ENCODE measurements at regions not wholly inside any gene's neighbourhood (a gene's known extent, or its start where the extent isn't known, plus 50 kb on each side); places are given as distances from the start of the nearest gene placed in this dataset.

GRCh38 chr5:62144401-62145022 lies 161.5 kb upstream of the KIF2A start:
- Mint-ChIP-seq H3K27ac (peak overlapping the region; percentile 41), H3K36me3 (ENCODE audit: low read depth) (no peaks in the 10 kb centered on the region), H3K4me3 (no peak overlapping the region), H3K9me3 (peaks cover 12% of the 10 kb centered on the region), H3K4me1 (peaks cover 36% of the 10 kb centered on the region), H3K27me3 (ENCODE audit: insufficient read depth) (peaks cover 1% of the 10 kb centered on the region)
- DNase-seq: no peak
- Histone ChIP-seq H3K4me1 (ENCODE audit: control insufficient read depth, insufficient read depth, low read length) (peaks cover 12% of the 10 kb centered on the region), H3K27me3 (ENCODE audit: control insufficient read depth, insufficient read depth, low read length, poor library complexity, severe bottlenecking) (no peaks in the 10 kb centered on the region), H3K36me3 (ENCODE audit: control insufficient read depth, insufficient read depth, low read length) (no peaks in the 10 kb centered on the region), H3K27ac (ENCODE audit: low read depth, low read length) (no peak overlapping the region), H3K9me3 (ENCODE audit: control insufficient read depth, low read length) (peaks cover 18% of the 10 kb centered on the region), H3K9ac (ENCODE audit: extremely low read depth, low read length, poor library complexity, severe bottlenecking) (no peak overlapping the region), H3K4me3 (ENCODE audit: low read length) (no peak overlapping the region)
- no peak for TF ChIP-seq CTCF (conservative IDR thresholded peaks at IDR 0.05)
- 57 to 84% methylated on average over 1 to 5 of the region's 5 CpGs for WGBS, 2 experiments (ENCODE audit: insufficient coverage in 1 of 2, insufficient read length in 1 of 2)

- Mint-ChIP-seq H3K9me3 (peaks cover 24% of the 10 kb centered on the region), H3K4me1 (peaks cover 2% of the 10 kb centered on the region), H3K27ac (no peak overlapping the region), H3K36me3 (ENCODE audit: low read depth) (peaks cover 5% of the 10 kb centered on the region), H3K4me3 (no peak overlapping the region), H3K27me3 (ENCODE audit: insufficient read depth) (peaks cover 1% of the 10 kb centered on the region)
- H3K4me3 ChIP-seq (ENCODE audit: low read length): no peak overlapping the region
- H3K27ac ChIP-seq (ENCODE audit: low read depth, low read length): no peak overlapping the region
- 98% methylated on average over 3 of the region's 4 CpGs; no CpG with 5 or more reads in 1 of the 2 experiments for WGBS, 2 experiments (ENCODE audit: insufficient coverage in 1 of 2, insufficient read length in 1 of 2)
- no peaks in the 10 kb centered on the region for H3K27me3 ChIP-seq (ENCODE audit: control insufficient read depth, insufficient read depth, low read length, poor library complexity, severe bottlenecking)
- no peaks in the 10 kb centered on the region for H3K4me1 ChIP-seq (ENCODE audit: control insufficient read depth, insufficient read depth, low read length)
- no peak for DNase-seq
- H3K9me3 ChIP-seq (ENCODE audit: control insufficient read depth, low read length): peaks cover 29% of the 10 kb centered on the region
- H3K36me3 ChIP-seq (ENCODE audit: control insufficient read depth, insufficient read depth, low read length): no peaks in the 10 kb centered on the region
- no peak overlapping the region for H3K9ac ChIP-seq (ENCODE audit: extremely low read depth, low read length, poor library complexity, severe bottlenecking)
- TF ChIP-seq CTCF (conservative IDR thresholded peaks at IDR 0.05): no peak
These were observed 156.1 kb upstream of the KIF2A start for GRCh38 chr5:62149879-62150278.

- Mint-ChIP-seq H3K4me3 (no peak overlapping the region), H3K27ac (no peak overlapping the region), H3K4me1 (no peaks in the 10 kb centered on the region), H3K9me3 (peaks cover 36% of the 10 kb centered on the region), H3K36me3 (ENCODE audit: low read depth) (peaks cover 6% of the 10 kb centered on the region), H3K27me3 (ENCODE audit: insufficient read depth) (no peaks in the 10 kb centered on the region)
- no peak overlapping the region for H3K9ac ChIP-seq (ENCODE audit: extremely low read depth, low read length, poor library complexity, severe bottlenecking)
- WGBS, 2 experiments (ENCODE audit: insufficient coverage in 1 of 2, insufficient read length in 1 of 2): 78 to 90% methylated on average over 3 to 4 of the region's 4 CpGs
- H3K4me1 ChIP-seq (ENCODE audit: control insufficient read depth, insufficient read depth, low read length): no peaks in the 10 kb centered on the region
- no peak for TF ChIP-seq CTCF (conservative IDR thresholded peaks at IDR 0.05)
- DNase-seq: no peak
- no peaks in the 10 kb centered on the region for H3K36me3 ChIP-seq (ENCODE audit: control insufficient read depth, insufficient read depth, low read length)
- peaks cover 27% of the 10 kb centered on the region for H3K9me3 ChIP-seq (ENCODE audit: control insufficient read depth, low read length)
- H3K4me3 ChIP-seq (ENCODE audit: low read length): no peak overlapping the region
- peak overlapping the region; percentile 79 for H3K27ac ChIP-seq (ENCODE audit: low read depth, low read length)
- no peaks in the 10 kb centered on the region for H3K27me3 ChIP-seq (ENCODE audit: control insufficient read depth, insufficient read depth, low read length, poor library complexity, severe bottlenecking)
These were observed 153.5 kb upstream of the KIF2A start for GRCh38 chr5:62152394-62153087.
